Suprapubic skin (tissue), 4 donors: ENCODE measurements at regions not wholly inside any gene's neighbourhood (a gene's known extent, or its start where the extent isn't known, plus 50 kb on each side); places are given as distances from the start of the nearest gene placed in this dataset.

Source experiments
- DNase-seq, 2 donors: peaks; one replicate each; pipeline ENCODE4 v3.0.0-alpha.2; 2019; ENCODE audit warnings: low spot score in 2 of 2
- H3K27ac ChIP-seq: fragments of 200-600 bp; sonication (generic); one replicate; pipeline ENCODE4 v1.5.1; 2019
- H3K27me3 ChIP-seq: fragments of 200-600 bp; sonication (generic); one replicate; pipeline ENCODE4 v1.5.1; 2019
- H3K36me3 ChIP-seq: fragments of 200-600 bp; sonication (generic); one replicate; pipeline ENCODE4 v1.5.1; 2019
- H3K4me1 ChIP-seq: fragments of 200-600 bp; sonication (generic); one replicate; pipeline ENCODE4 v1.5.1; 2019
- H3K4me3 ChIP-seq: fragments of 200-600 bp; sonication (generic); one replicate; pipeline ENCODE4 v1.5.1; 2019; ENCODE audit warnings: mild to moderate bottlenecking
- H3K9me3 ChIP-seq: fragments of 200-600 bp; sonication (generic); one replicate; pipeline ENCODE4 v1.5.1; 2019
- CTCF ChIP-seq, 2 donors: fragments of 200-600 bp in 1 of 2; fragments of 450-650 bp in 1 of 2; sonication (generic) in 1 of 2; IDR thresholded peaks; one replicate each; pipeline ENCODE4 v1.5.1; 2016 to 2019; ENCODE audit warnings: antibody characterized with exemption in 2 of 2, mild to moderate bottlenecking in 1 of 2, moderate library complexity in 1 of 2
- EP300 ChIP-seq: sonication (generic); formaldehyde crosslinking; IDR thresholded peaks from one replicate; pipeline ENCODE4 v1.6.1; 2017; ENCODE audit warnings: antibody characterized with exemption
- POLR2A ChIP-seq, 2 donors: fragments of 450-650 bp; IDR thresholded peaks; one replicate each; pipeline ENCODE4 v1.6.1; 2017; ENCODE audit warnings: antibody characterized with exemption in 2 of 2, mild to moderate bottlenecking in 2 of 2, moderate library complexity in 2 of 2
- POLR2AphosphoS5 ChIP-seq, 3 donors: sonication (generic); formaldehyde crosslinking; IDR thresholded peaks; one replicate each; pipeline ENCODE4 v1.6.1; 2017; ENCODE audit warnings: antibody characterized with exemption in 3 of 3
- WGBS: methylation state at CpG from one replicate; pipeline ENCODE4 v1.1.5; 2018; 5-methylcytosine and 5-hydroxymethylcytosine counted together

GRCh38 chr6:10237298-10238038, 177.4 kb downstream of the TFAP2A start:
- H3K36me3 ChIP-seq: no peaks in the 10 kb centered on the region
- TF ChIP-seq POLR2A (IDR thresholded peaks at IDR 0.05) (no peak), CTCF (IDR thresholded peaks at IDR 0.05) (no peak), POLR2AphosphoS5 (IDR thresholded peaks at IDR 0.05) (no peak), EP300 (no peak)
- no peaks in the 10 kb centered on the region for H3K27me3 ChIP-seq
- H3K9me3 ChIP-seq: no peaks in the 10 kb centered on the region
- no peak overlapping the region for H3K27ac ChIP-seq
- peaks cover 5% of the 10 kb centered on the region for H3K4me1 ChIP-seq
- H3K4me3 ChIP-seq: no peak overlapping the region
- WGBS: 62% methylated on average over 10 of the region's 10 CpGs
- DNase-seq: no peak

GRCh38 chr6:10235344-10235743, 179.5 kb downstream of the TFAP2A start:
- 52% methylated on average over 4 of the region's 4 CpGs for WGBS

GRCh38 chr6:10230531-10230930, 184.3 kb downstream of the TFAP2A start:
- no peaks in the 10 kb centered on the region for H3K9me3 ChIP-seq
- TF ChIP-seq POLR2A (IDR thresholded peaks at IDR 0.05) (no peak), POLR2AphosphoS5 (IDR thresholded peaks at IDR 0.05) (no peak), EP300 (no peak), CTCF (IDR thresholded peaks at IDR 0.05) (no peak)
- peaks cover under 1% of the 10 kb centered on the region for H3K4me1 ChIP-seq
- no peak for DNase-seq
- no peak overlapping the region for H3K4me3 ChIP-seq
- no peaks in the 10 kb centered on the region for H3K27me3 ChIP-seq
- H3K36me3 ChIP-seq: no peaks in the 10 kb centered on the region
- H3K27ac ChIP-seq: no peak overlapping the region

More at GRCh38 chr6:10235344-10235743, 179.5 kb downstream of the TFAP2A start:
- no peaks in the 10 kb centered on the region for H3K27me3 ChIP-seq
- no peak overlapping the region for H3K27ac ChIP-seq
- DNase-seq: no peak
- H3K4me3 ChIP-seq: no peak overlapping the region
- TF ChIP-seq POLR2A (IDR thresholded peaks at IDR 0.05) (no peak), EP300 (no peak), POLR2AphosphoS5 (IDR thresholded peaks at IDR 0.05) (no peak), CTCF (IDR thresholded peaks at IDR 0.05) (no peak)
- no peaks in the 10 kb centered on the region for H3K36me3 ChIP-seq
- peaks cover 5% of the 10 kb centered on the region for H3K4me1 ChIP-seq
- no peaks in the 10 kb centered on the region for H3K9me3 ChIP-seq

- H3K27me3 ChIP-seq: no peaks in the 10 kb centered on the region
- no peaks in the 10 kb centered on the region for H3K4me1 ChIP-seq
- TF ChIP-seq EP300 (no peak), POLR2AphosphoS5 (IDR thresholded peaks at IDR 0.05) (no peak), POLR2A (IDR thresholded peaks at IDR 0.05) (no peak), CTCF (IDR thresholded peaks at IDR 0.05) (no peak)
- no peaks in the 10 kb centered on the region for H3K9me3 ChIP-seq
- H3K36me3 ChIP-seq: no peaks in the 10 kb centered on the region
- WGBS: 87% methylated on average over 4 of the region's 4 CpGs
- H3K4me3 ChIP-seq: no peak overlapping the region
- H3K27ac ChIP-seq: no peak overlapping the region
- no peak for DNase-seq
Measured at GRCh38 chr6:10223841-10224240, 191.0 kb downstream of the TFAP2A start.

- H3K4me3 ChIP-seq: no peak overlapping the region
- H3K9me3 ChIP-seq: no peaks in the 10 kb centered on the region
- H3K4me1 ChIP-seq: no peaks in the 10 kb centered on the region
- H3K36me3 ChIP-seq: no peaks in the 10 kb centered on the region
- no peak for DNase-seq
- no peak overlapping the region for H3K27ac ChIP-seq
- H3K27me3 ChIP-seq: no peaks in the 10 kb centered on the region
- TF ChIP-seq CTCF (IDR thresholded peaks at IDR 0.05): no peak
- no peak for TF ChIP-seq EP300
- no peak for TF ChIP-seq POLR2A (IDR thresholded peaks at IDR 0.05)
- no peak for TF ChIP-seq POLR2AphosphoS5 (IDR thresholded peaks at IDR 0.05)
- 64% methylated on average over 5 of the region's 5 CpGs for WGBS
Measured at GRCh38 chr6:10221178-10221577, 193.7 kb downstream of the TFAP2A start.
